ENCODE measurements at regions not wholly inside any gene's neighbourhood (a gene's known extent, or its start where the extent isn't known, plus 50 kb on each side); places are given as distances from the start of the nearest gene placed in this dataset.

- H3K27ac ChIP-seq = no peak overlapping the region
- no peak for TF ChIP-seq CTCF (IDR thresholded peaks at IDR 0.05)
Observed at GRCh38 chr16:48047720-48048119, 108.1 kb downstream of the ABCC12 start.

DNA sequence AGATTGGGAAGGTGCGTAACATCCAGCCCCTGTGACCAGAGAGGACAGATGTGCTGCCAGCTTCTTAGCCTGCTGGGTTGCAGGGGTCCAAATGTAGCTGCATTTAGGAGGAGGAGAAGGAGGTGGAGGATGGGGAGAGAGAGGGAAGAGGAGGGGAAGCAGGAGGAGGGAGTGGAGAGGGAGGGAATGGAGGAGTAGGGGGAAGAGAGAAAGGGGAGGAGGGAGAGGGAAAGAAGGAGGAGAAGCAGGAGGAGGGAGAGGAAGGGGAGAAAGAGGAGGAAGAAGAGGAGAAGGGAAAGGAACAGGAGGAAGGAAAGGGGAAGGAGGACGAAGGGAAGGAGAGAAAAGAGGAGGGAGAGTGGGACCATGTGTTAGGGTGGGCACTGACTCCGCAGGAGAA is 108.6 kb downstream of the ABCC12 start:
- no peak overlapping the region for H3K27ac ChIP-seq
- TF ChIP-seq ZFX (IDR thresholded peaks at IDR 0.05; ENCODE audit: borderline replicate concordance) (no peak), CTCF (IDR thresholded peaks at IDR 0.05) (no peak)

- TF ChIP-seq CTCF (IDR thresholded peaks at IDR 0.05) = no peak
- no peak for TF ChIP-seq ZFX (IDR thresholded peaks at IDR 0.05; ENCODE audit: borderline replicate concordance)
- no peak overlapping the region for H3K27ac ChIP-seq
Observed at GRCh38 chr16:48044117-48044516, 111.7 kb downstream of the ABCC12 start.

- TF ChIP-seq ZFX (IDR thresholded peaks at IDR 0.05; ENCODE audit: borderline replicate concordance) = no peak
- TF ChIP-seq CTCF (IDR thresholded peaks at IDR 0.05) = peak; percentile 11; the same call in 1 of the 2 replicates
- no peak overlapping the region for H3K27ac ChIP-seq
Observed at GRCh38 chr16:48041981-48042421, 113.8 kb downstream of the ABCC12 start.

- H3K27ac ChIP-seq = no peak overlapping the region
- TF ChIP-seq CTCF (IDR thresholded peaks at IDR 0.05) = no peak
- TF ChIP-seq ZFX (IDR thresholded peaks at IDR 0.05; ENCODE audit: borderline replicate concordance) = no peak
Observed at GRCh38 chr16:48035142-48035541, 120.7 kb downstream of the ABCC12 start.

DNA sequence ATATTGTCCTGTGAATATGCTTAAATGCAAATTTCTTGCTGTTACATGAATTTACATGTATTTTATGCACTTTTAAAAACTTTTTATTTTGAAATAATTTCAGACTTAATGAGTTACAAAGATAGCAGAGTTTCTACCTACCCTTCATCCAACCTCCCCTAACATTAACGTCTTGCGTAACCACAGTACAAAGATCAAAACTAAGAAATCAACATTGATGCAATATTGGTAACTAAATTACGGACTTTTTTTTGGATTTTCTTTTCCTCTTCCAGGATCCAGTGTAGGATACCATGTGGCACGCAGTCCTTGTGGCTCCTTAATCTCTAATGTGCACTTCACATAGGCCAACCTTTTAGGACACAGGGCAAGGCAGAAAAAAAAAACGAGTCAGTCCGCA is 124.9 kb downstream of the ABCC12 start:
- TF ChIP-seq ZFX (IDR thresholded peaks at IDR 0.05; ENCODE audit: borderline replicate concordance) (no peak), CTCF (IDR thresholded peaks at IDR 0.05) (no peak)
- no peak overlapping the region for H3K27ac ChIP-seq

DNA sequence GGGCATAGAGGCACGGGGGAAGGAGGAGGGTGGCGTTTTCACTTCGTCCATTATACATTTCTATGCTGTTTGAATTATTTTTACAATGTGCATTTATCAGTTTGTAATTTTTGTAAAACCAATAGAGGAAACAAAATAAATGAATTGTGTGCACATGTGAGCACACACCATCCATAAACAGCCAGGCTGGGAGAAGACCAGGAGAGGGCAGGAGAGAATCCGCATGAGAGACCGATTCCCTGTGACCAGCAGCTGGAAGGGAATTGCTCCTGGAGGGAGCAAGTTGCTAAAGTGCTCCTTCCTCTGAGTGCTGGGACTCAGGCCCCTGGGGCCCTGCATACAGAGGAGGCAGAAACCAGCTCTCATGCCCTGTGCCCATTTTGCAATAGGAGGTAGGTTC is 126.0 kb downstream of the ABCC12 start:
- H3K27ac ChIP-seq = no peak overlapping the region
- TF ChIP-seq CTCF (IDR thresholded peaks at IDR 0.05) (no peak), ZFX (IDR thresholded peaks at IDR 0.05; ENCODE audit: borderline replicate concordance) (no peak)

Measured in 22Rv1 (cell line).